AG04449 (cell line): ENCODE measurements at regions not wholly inside any gene's neighbourhood (a gene's known extent, or its start where the extent isn't known, plus 50 kb on each side); places are given as distances from the start of the nearest gene placed in this dataset.

Experiments used
- CTCF ChIA-PET: fragments of 350-600 bp; formaldehyde crosslinking; extraction: SDS; loops from one replicate; lab custom pipeline; 2021; ENCODE audit warnings: antibody characterized with exemption; lab: Yijun Ruan, JAX
- POLR2A ChIA-PET: fragments of 400-600, 350-600 bp; formaldehyde crosslinking; extraction: SDS; loops from one replicate; lab custom pipeline; 2020; ENCODE audit warnings: antibody characterized with exemption, inconsistent platforms; lab: Yijun Ruan, JAX
- DNase-seq: peaks from one replicate; pipeline ENCODE4 v3.0.0-alpha.2; 2010; ENCODE audit warnings: low read depth, low spot score
- H3K4me3 ChIP-seq: 2 replicates; pipeline ENCODE4 v1.5.1; 2011; ENCODE audit warnings: low read depth, mild to moderate bottlenecking, control low read depth, low read length
- CTCF ChIP-seq: IDR thresholded peaks from one replicate; pipeline ENCODE4 v1.5.1; 2011; ENCODE audit warnings: mild to moderate bottlenecking, moderate library complexity, low read length, control low read depth, inconsistent platforms; ENCODE audit not compliant: insufficient read depth; ENCODE audit errors: missing control alignments

GRCh38 chr3:73215901-73216300 lies 154.4 kb downstream of the EBLN2 start:
- TF ChIP-seq CTCF, result no peak
- POLR2A ChIA-PET, result no interaction called here
- H3K4me3 ChIP-seq, result no peak overlapping the region
- DNase-seq, result no peak
- CTCF ChIA-PET, result no interaction called here

DNA sequence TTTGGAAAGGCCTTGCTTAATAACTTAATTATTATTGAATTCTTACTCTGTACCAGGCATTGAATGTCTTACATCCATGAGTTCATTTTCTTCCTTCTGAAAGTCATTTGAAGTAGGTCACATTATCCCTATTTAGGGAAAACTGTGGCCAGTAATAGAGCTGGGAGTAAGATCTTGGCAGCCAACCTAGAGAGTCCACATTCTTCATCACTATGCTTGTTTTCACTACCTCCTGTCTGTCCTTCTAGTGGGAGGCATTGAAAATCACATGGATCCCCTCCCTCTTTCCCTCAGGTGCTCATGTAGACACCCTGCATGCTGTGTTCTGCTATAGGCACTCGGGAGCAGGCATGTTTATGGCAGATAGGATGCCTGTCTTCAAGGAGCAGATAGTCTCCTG lies 154.9 kb downstream of the EBLN2 start:
- ChIA-PET POLR2A (no interaction called here), CTCF (no interaction called here)
- no peak for TF ChIP-seq CTCF
- DNase-seq, result no peak
- H3K4me3 ChIP-seq, result no peak overlapping the region

DNA sequence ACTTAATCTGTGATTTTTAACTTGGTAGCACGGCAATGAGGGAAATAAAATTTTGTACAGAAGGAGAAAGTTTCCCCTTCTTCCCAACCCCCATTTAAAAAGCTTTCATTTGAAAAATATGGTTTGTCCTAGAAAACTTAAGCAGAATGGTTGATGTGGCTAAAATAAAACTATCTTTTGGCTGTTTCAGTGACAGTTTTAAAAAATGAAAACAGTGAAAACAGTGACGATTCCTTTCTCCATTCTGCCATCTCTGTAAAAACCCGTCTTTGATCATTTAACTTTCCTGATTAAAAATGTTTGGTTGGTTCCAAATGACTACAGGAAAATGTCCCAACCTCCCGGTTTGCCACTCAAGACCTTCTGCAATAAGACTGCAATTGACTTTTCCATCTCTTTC lies 160.7 kb downstream of the EBLN2 start:
- POLR2A ChIA-PET, result no interaction called here
- no peak for DNase-seq
- no peak for TF ChIP-seq CTCF
- no peak overlapping the region for H3K4me3 ChIP-seq
- CTCF ChIA-PET, result no interaction called here

GRCh38 chr3:73225146-73225855 lies 163.8 kb downstream of the EBLN2 start:
- CTCF ChIA-PET, result no interaction called here
- no peak for DNase-seq
- POLR2A ChIA-PET, result no interaction called here
- TF ChIP-seq CTCF, result no peak
- no peak overlapping the region for H3K4me3 ChIP-seq

DNA sequence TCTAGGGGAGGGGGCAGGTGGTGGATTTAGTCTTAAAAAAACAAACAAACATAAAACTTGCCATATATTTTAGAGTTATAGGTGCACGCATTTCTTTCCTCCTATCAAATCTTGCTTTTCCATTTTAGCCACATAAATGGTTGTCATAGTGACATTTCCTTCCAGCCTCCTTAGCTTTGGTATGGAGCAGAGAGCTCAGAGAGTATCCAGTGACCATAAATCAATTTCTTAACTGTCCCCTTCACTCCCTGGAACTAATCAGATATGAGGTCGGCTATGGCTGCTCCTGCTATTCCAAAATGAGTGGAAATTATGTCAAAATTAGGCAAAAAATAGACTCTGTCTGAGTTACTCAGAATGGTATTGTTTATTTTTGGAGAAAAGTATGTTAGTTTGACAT lies 164.5 kb downstream of the EBLN2 start:
- no peak for DNase-seq
- no peak overlapping the region for H3K4me3 ChIP-seq
- ChIA-PET CTCF (no interaction called here), POLR2A (no interaction called here)
- no peak for TF ChIP-seq CTCF

GRCh38 chr3:73228000-73228399 lies 166.5 kb downstream of the EBLN2 start:
- ChIA-PET POLR2A (no interaction called here), CTCF (no interaction called here)
- TF ChIP-seq CTCF, result no peak
- no peak overlapping the region for H3K4me3 ChIP-seq
- DNase-seq, result no peak
